ENCODE measurements at regions not wholly inside any gene's neighbourhood (a gene's known extent, or its start where the extent isn't known, plus 50 kb on each side); places are given as distances from the start of the nearest gene placed in this dataset.
"Not testable (repeated sequence)": the region's sequence is repeated elsewhere in the genome, so short reads cannot be mapped to it uniquely, and the experiment has no call there.

GRCh38 chr4:107419052-107419451, 301.0 kb downstream of the PAPSS1 start (continued):
- no peak for TF ChIP-seq SRF (IDR thresholded peaks at IDR 0.05; ENCODE audit: low read depth)
- TF ChIP-seq POLR2A (IDR thresholded peaks at IDR 0.05; ENCODE audit: borderline replicate concordance, extremely low read depth, insufficient read depth, insufficient read length), result no peak
- no peak for TF ChIP-seq JUND (IDR thresholded peaks at IDR 0.05)
- TF ChIP-seq, protein P1, sequence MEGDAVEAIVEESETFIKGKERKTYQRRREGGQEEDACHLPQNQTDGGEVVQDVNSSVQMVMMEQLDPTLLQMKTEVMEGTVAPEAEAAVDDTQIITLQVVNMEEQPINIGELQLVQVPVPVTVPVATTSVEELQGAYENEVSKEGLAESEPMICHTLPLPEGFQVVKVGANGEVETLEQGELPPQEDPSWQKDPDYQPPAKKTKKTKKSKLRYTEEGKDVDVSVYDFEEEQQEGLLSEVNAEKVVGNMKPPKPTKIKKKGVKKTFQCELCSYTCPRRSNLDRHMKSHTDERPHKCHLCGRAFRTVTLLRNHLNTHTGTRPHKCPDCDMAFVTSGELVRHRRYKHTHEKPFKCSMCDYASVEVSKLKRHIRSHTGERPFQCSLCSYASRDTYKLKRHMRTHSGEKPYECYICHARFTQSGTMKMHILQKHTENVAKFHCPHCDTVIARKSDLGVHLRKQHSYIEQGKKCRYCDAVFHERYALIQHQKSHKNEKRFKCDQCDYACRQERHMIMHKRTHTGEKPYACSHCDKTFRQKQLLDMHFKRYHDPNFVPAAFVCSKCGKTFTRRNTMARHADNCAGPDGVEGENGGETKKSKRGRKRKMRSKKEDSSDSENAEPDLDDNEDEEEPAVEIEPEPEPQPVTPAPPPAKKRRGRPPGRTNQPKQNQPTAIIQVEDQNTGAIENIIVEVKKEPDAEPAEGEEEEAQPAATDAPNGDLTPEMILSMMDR (IDR thresholded peaks at IDR 0.05 in 2 of 3, conservative IDR thresholded peaks at IDR 0.05 in 1 of 3; ENCODE audit: borderline replicate concordance in 1 of 3, insufficient read depth in 1 of 3, low read depth in 2 of 3, low read length in 2 of 3), result no peak

- H2AFZ ChIP-seq (ENCODE audit: low read depth, low read length, poor library complexity, severe bottlenecking); H3K9me2 ChIP-seq (ENCODE audit: insufficient read depth); H4K20me1 ChIP-seq (ENCODE audit: insufficient read depth); H3K27ac ChIP-seq (ENCODE audit: low read depth, low read length); CTCF ChIA-PET; H3K4me3 ChIP-seq (replicated peaks in 1 of 2; ENCODE audit: low read depth in 1 of 2, low read length in 2 of 2); BruUV-seq (replicated peaks); H3K4me2 ChIP-seq (ENCODE audit: low read length); intact Hi-C loops (cut with micrococcal nuclease); H3K27me3 ChIP-seq (ENCODE audit: insufficient read depth, low read length); H3K36me3 ChIP-seq (ENCODE audit: control insufficient read depth in 1 of 2, insufficient read depth in 2 of 2, low read length in 2 of 2); POLR2A ChIA-PET; DNase-seq (ENCODE audit: low read depth, low spot score); ATAC-seq; H3K79me2 ChIP-seq (ENCODE audit: insufficient read depth, low read length); RAD21 ChIA-PET (ENCODE audit: low non-redundant PET in 1 of 2, low total read pairs in 2 of 2, uncharacterized antibody in 2 of 2, unreplicated experiment in 2 of 2); H3K9ac ChIP-seq (ENCODE audit: low read length); H3K9me3 ChIP-seq (ENCODE audit: control insufficient read depth in 1 of 2, insufficient read depth in 1 of 2, low read depth in 1 of 2, low read length in 2 of 2): not testable (repeated sequence)
- peaks cover 0 to 10% of the 10 kb centered on the region in 2 experiments; a peak in 2 of 4 replicates for H3K4me1 ChIP-seq (ENCODE audit: control insufficient read depth in 1 of 2, insufficient read depth in 2 of 2, low read length in 2 of 2)
Measured at GRCh38 chr4:107415490-107415889, 304.5 kb downstream of the PAPSS1 start.

- H3K4me3 ChIP-seq (replicated peaks in 1 of 2; ENCODE audit: low read depth in 1 of 2, low read length in 2 of 2); H3K9ac ChIP-seq (ENCODE audit: low read length); intact Hi-C loops (cut with micrococcal nuclease); RAD21 ChIA-PET (ENCODE audit: low non-redundant PET in 1 of 2, low total read pairs in 2 of 2, uncharacterized antibody in 2 of 2, unreplicated experiment in 2 of 2); H2AFZ ChIP-seq (ENCODE audit: low read depth, low read length, poor library complexity, severe bottlenecking); H3K4me1 ChIP-seq (ENCODE audit: control insufficient read depth in 1 of 2, insufficient read depth in 2 of 2, low read length in 2 of 2); CTCF ChIA-PET; H3K79me2 ChIP-seq (ENCODE audit: insufficient read depth, low read length); POLR2A ChIA-PET; DNase-seq (ENCODE audit: low read depth, low spot score); H3K27ac ChIP-seq (ENCODE audit: low read depth, low read length); H3K4me2 ChIP-seq (ENCODE audit: low read length); H3K9me3 ChIP-seq (ENCODE audit: control insufficient read depth in 1 of 2, insufficient read depth in 1 of 2, low read depth in 1 of 2, low read length in 2 of 2); ATAC-seq; H4K20me1 ChIP-seq (ENCODE audit: insufficient read depth); H3K9me2 ChIP-seq (ENCODE audit: insufficient read depth); H3K36me3 ChIP-seq (ENCODE audit: control insufficient read depth in 1 of 2, insufficient read depth in 2 of 2, low read length in 2 of 2); H3K27me3 ChIP-seq (ENCODE audit: insufficient read depth, low read length); BruUV-seq (replicated peaks): not testable (repeated sequence)
Measured at GRCh38 chr4:107409872-107410271, 310.2 kb downstream of the PAPSS1 start.
